DND-41 (cell line): ENCODE measurements at regions not wholly inside any gene's neighbourhood (a gene's known extent, or its start where the extent isn't known, plus 50 kb on each side); places are given as distances from the start of the nearest gene placed in this dataset.
"Not testable (repeated sequence)": the region's sequence is repeated elsewhere in the genome, so short reads cannot be mapped to it uniquely, and the experiment has no call there.

Experiments used
- EZH2 ChIP-seq: IDR thresholded peaks from 3 replicates; pipeline ENCODE4 v1.6.1; 2012; ENCODE audit warnings: borderline replicate concordance, low read depth, mild to moderate bottlenecking, moderate library complexity, low read length, inconsistent platforms; ENCODE audit not compliant: severe bottlenecking
- TF ChIP-seq, protein P1 (sequence below): IDR thresholded peaks from 2 replicates; pipeline ENCODE4 v1.5.1; 2012; ENCODE audit warnings: borderline replicate concordance, low read length, moderate library complexity, mild to moderate bottlenecking; ENCODE audit not compliant: poor library complexity, severe bottlenecking; ENCODE audit errors: extremely low read depth

GRCh38 chr4:33953848-33954247, 2290.5 kb downstream of the ARAP2 start:
- TF ChIP-seq, protein P1, sequence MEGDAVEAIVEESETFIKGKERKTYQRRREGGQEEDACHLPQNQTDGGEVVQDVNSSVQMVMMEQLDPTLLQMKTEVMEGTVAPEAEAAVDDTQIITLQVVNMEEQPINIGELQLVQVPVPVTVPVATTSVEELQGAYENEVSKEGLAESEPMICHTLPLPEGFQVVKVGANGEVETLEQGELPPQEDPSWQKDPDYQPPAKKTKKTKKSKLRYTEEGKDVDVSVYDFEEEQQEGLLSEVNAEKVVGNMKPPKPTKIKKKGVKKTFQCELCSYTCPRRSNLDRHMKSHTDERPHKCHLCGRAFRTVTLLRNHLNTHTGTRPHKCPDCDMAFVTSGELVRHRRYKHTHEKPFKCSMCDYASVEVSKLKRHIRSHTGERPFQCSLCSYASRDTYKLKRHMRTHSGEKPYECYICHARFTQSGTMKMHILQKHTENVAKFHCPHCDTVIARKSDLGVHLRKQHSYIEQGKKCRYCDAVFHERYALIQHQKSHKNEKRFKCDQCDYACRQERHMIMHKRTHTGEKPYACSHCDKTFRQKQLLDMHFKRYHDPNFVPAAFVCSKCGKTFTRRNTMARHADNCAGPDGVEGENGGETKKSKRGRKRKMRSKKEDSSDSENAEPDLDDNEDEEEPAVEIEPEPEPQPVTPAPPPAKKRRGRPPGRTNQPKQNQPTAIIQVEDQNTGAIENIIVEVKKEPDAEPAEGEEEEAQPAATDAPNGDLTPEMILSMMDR: not testable (repeated sequence)
- not testable (repeated sequence) for TF ChIP-seq EZH2
